ENCODE measurements at regions not wholly inside any gene's neighbourhood (a gene's known extent, or its start where the extent isn't known, plus 50 kb on each side); places are given as distances from the start of the nearest gene placed in this dataset.

DNA sequence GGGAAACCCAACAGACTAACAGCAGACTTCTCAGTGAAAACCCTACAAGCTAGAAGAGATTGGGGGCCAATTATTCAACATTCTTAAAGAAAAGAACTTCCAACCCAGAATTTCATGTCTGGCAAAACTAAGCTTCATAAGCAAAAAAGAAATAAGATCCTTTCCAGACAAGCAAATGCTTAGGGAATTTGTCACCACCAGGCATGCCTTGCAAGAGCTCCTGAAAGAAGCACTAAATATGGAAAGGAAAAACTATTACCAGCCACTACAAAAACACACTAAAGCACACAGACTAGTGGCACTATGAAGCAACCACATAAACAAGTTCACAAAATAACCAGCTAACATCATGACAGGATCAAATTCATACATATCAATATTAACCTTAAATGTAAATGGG lies 131.1 kb downstream of the OR2K2 start:
- no peaks in the 10 kb centered on the region for H3K36me3 Mint-ChIP-seq
- H3K4me1 Mint-ChIP-seq, result no peaks in the 10 kb centered on the region
- peaks cover 0 to 10% of the 10 kb centered on the region in 2 donors for H3K27me3 Mint-ChIP-seq
- H3K9me3 ChIP-seq, result no peaks in the 10 kb centered on the region
- no peaks in the 10 kb centered on the region for H3K4me1 ChIP-seq (ENCODE audit: control insufficient read depth in 1 of 2, extremely low read depth in 1 of 2, insufficient read depth in 2 of 2, low read length in 2 of 2)
- peaks cover 0 to 5% of the 10 kb centered on the region in 2 experiments for H3K27me3 ChIP-seq (replicated peaks in 1 of 2; ENCODE audit: control insufficient read depth in 2 of 2, extremely low read depth in 1 of 2, insufficient read depth in 2 of 2, low read length in 1 of 2)
- no peak overlapping the region for H3K27ac Mint-ChIP-seq
- POLR2A ChIA-PET, result no interaction called here
- DNase-seq, result no peak
- no peak overlapping the region for H3K27ac ChIP-seq (ENCODE audit: low read length)
- H3K4me3 Mint-ChIP-seq, result no peak overlapping the region
- H3K36me3 ChIP-seq (ENCODE audit: control insufficient read depth in 2 of 2, extremely low read depth in 1 of 2, insufficient read depth in 1 of 2, low read length in 1 of 2), result no peaks in the 10 kb centered on the region
- no peak for ATAC-seq (replicated peaks in 1 of 4)
- CTCF ChIA-PET, result no interaction called here
- no peak overlapping the region for H3K4me3 ChIP-seq (ENCODE audit: control insufficient read depth in 1 of 2, extremely low read depth in 1 of 2, low read length in 1 of 2)
- H3K9me3 Mint-ChIP-seq, result peaks cover 12 to 30% (median 29%) of the 10 kb centered on the region in 3 donors

DNA sequence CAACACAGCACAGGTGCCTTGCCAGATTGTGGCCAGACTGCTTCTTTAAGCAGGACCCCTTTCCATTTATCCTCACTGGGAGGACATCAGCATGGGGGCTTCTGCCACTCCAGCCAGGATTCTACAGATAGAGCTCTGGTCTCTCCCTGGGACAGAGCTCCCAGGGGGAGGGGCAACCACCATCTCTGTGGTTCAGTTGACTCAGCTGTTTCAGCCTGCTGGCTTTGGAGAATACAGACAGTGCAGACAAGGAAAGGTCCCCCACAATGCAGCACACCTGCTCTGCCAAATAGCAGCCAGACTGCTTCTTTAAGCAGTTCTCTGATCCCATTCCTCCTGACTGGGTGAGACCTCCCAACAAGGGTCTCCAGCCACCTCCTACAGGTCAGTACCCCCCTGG lies 132.8 kb downstream of the OR2K2 start:
- ChIA-PET POLR2A (no interaction called here), CTCF (no interaction called here)
- peaks cover 0 to 5% of the 10 kb centered on the region in 2 experiments for H3K27me3 ChIP-seq (replicated peaks in 1 of 2; ENCODE audit: control insufficient read depth in 2 of 2, extremely low read depth in 1 of 2, insufficient read depth in 2 of 2, low read length in 1 of 2)
- H3K4me3 ChIP-seq (ENCODE audit: control insufficient read depth in 1 of 2, extremely low read depth in 1 of 2, low read length in 1 of 2), result no peak overlapping the region
- Mint-ChIP-seq H3K27ac (no peak overlapping the region), H3K9me3 (peaks cover 7 to 18% (median 15%) of the 10 kb centered on the region in 3 donors), H3K4me3 (no peak overlapping the region), H3K27me3 (peaks cover 0 to 11% of the 10 kb centered on the region in 2 donors), H3K4me1 (no peaks in the 10 kb centered on the region), H3K36me3 (no peaks in the 10 kb centered on the region)
- DNase-seq (no peak), ATAC-seq (replicated peaks in 1 of 4) (no peak)
- H3K36me3 ChIP-seq (ENCODE audit: control insufficient read depth in 2 of 2, extremely low read depth in 1 of 2, insufficient read depth in 1 of 2, low read length in 1 of 2), result no peaks in the 10 kb centered on the region
- no peaks in the 10 kb centered on the region for H3K9me3 ChIP-seq
- H3K4me1 ChIP-seq (ENCODE audit: control insufficient read depth in 1 of 2, extremely low read depth in 1 of 2, insufficient read depth in 2 of 2, low read length in 2 of 2), result no peaks in the 10 kb centered on the region
- H3K27ac ChIP-seq (ENCODE audit: low read length), result no peak overlapping the region

DNA sequence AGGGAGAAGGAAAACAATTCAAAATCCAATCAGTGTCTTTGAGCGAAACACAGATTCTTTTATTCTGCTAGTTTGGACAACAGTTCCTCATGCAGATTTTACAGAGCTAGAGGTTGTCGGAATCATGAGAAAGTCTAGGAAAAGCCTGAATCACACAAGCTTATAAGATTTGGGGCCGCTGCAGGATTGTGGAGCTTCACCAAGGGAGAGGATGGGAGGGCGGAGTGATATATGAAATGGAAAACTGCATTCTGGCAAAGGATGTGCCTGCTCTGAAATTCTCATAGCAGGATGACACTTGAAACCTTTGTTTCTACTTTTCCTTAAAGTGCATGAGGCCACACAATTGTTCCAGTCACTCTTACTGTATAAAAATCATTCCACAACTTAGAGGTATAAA lies 134.3 kb downstream of the OR2K2 start:
- no peaks in the 10 kb centered on the region for H3K36me3 ChIP-seq (ENCODE audit: control insufficient read depth in 2 of 2, extremely low read depth in 1 of 2, insufficient read depth in 1 of 2, low read length in 1 of 2)
- POLR2A ChIA-PET, result no interaction called here
- ATAC-seq (replicated peaks in 1 of 4) (no peak), DNase-seq (no peak)
- no peaks in the 10 kb centered on the region for H3K4me1 ChIP-seq (ENCODE audit: control insufficient read depth in 1 of 2, extremely low read depth in 1 of 2, insufficient read depth in 2 of 2, low read length in 2 of 2)
- 94% methylated on average over 2 of the region's 4 CpGs for WGBS (ENCODE audit: insufficient coverage)
- H3K27me3 Mint-ChIP-seq, result peaks cover 0 to 11% of the 10 kb centered on the region in 2 donors
- H3K27ac ChIP-seq (ENCODE audit: low read length), result no peak overlapping the region
- H3K9me3 ChIP-seq, result no peaks in the 10 kb centered on the region
- H3K27ac Mint-ChIP-seq, result no peak overlapping the region
- H3K36me3 Mint-ChIP-seq, result no peaks in the 10 kb centered on the region
- H3K4me1 Mint-ChIP-seq, result no peaks in the 10 kb centered on the region
- CTCF ChIA-PET, result no interaction called here
- H3K27me3 ChIP-seq (replicated peaks in 1 of 2; ENCODE audit: control insufficient read depth in 2 of 2, extremely low read depth in 1 of 2, insufficient read depth in 2 of 2, low read length in 1 of 2), result peaks cover 0 to 5% of the 10 kb centered on the region in 2 experiments
- H3K4me3 ChIP-seq (ENCODE audit: control insufficient read depth in 1 of 2, extremely low read depth in 1 of 2, low read length in 1 of 2), result no peak overlapping the region
- no peak overlapping the region for H3K4me3 Mint-ChIP-seq
- H3K9me3 Mint-ChIP-seq, result peaks cover 7 to 18% (median 15%) of the 10 kb centered on the region in 3 donors

DNA sequence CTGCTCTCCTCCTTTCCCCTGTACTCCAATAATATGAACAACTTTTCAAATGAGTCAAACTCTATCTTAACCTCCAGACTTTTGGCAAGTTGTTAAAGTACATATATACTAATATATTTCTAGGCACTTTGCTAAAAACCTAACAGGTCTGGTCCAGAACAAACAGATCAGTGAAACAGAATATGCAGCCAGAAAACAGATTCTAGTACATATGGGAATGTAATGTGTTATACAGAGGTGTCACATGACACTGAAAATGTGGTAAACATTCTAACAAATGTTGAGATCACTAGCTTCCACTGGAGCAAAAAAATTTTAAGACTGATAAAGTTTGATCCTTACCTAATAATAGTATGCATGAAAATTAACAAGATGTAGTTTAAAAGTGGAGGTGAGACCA lies 136.9 kb downstream of the OR2K2 start:
- no peaks in the 10 kb centered on the region for H3K36me3 ChIP-seq (ENCODE audit: control insufficient read depth in 2 of 2, extremely low read depth in 1 of 2, insufficient read depth in 1 of 2, low read length in 1 of 2)
- ChIA-PET CTCF (no interaction called here), POLR2A (no interaction called here)
- Mint-ChIP-seq H3K9me3 (peaks cover 2 to 6% (median 3%) of the 10 kb centered on the region in 3 donors), H3K36me3 (no peaks in the 10 kb centered on the region), H3K4me1 (no peaks in the 10 kb centered on the region), H3K27me3 (peaks cover 0 to 11% of the 10 kb centered on the region in 2 donors), H3K27ac (no peak overlapping the region), H3K4me3 (no peak overlapping the region)
- no peaks in the 10 kb centered on the region for H3K4me1 ChIP-seq (ENCODE audit: control insufficient read depth in 1 of 2, extremely low read depth in 1 of 2, insufficient read depth in 2 of 2, low read length in 2 of 2)
- ATAC-seq (replicated peaks in 1 of 4) (no peak), DNase-seq (no peak)
- peaks cover 0 to 5% of the 10 kb centered on the region in 2 experiments for H3K27me3 ChIP-seq (replicated peaks in 1 of 2; ENCODE audit: control insufficient read depth in 2 of 2, extremely low read depth in 1 of 2, insufficient read depth in 2 of 2, low read length in 1 of 2)
- no peak overlapping the region for H3K4me3 ChIP-seq (ENCODE audit: control insufficient read depth in 1 of 2, extremely low read depth in 1 of 2, low read length in 1 of 2)
- H3K9me3 ChIP-seq, result no peaks in the 10 kb centered on the region
- no peak overlapping the region for H3K27ac ChIP-seq (ENCODE audit: low read length)

DNA sequence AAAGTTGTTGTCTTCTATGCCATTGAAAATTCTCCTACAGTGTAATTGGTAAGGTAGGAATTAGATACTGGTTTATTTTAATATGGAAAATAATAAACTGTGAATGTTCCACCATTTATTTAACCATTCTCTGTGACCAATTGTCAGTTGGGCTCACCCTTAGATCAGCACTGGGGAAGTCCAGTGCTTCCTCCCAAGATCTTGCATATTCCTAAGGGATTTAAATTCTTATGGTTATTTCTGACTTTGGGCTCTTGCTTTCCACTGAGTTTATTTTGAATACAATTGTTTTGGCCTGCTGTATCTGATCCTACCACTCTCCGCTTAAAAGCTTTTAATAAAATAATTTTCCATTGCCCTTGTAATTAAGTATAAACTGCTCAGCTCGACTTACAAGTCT lies 137.4 kb downstream of the OR2K2 start:
- no peak overlapping the region for H3K27ac ChIP-seq (ENCODE audit: low read length)
- DNase-seq (no peak), ATAC-seq (replicated peaks in 1 of 4) (no peak)
- Mint-ChIP-seq H3K27ac (no peak overlapping the region), H3K27me3 (peaks cover 2 to 11% of the 10 kb centered on the region in 2 donors), H3K36me3 (no peaks in the 10 kb centered on the region), H3K4me1 (no peaks in the 10 kb centered on the region), H3K4me3 (no peak overlapping the region), H3K9me3 (peaks cover 0 to 4% (median 0%) of the 10 kb centered on the region in 3 donors)
- H3K27me3 ChIP-seq (replicated peaks in 1 of 2; ENCODE audit: control insufficient read depth in 2 of 2, extremely low read depth in 1 of 2, insufficient read depth in 2 of 2, low read length in 1 of 2), result peaks cover 0 to 5% of the 10 kb centered on the region in 2 experiments
- no peak overlapping the region for H3K4me3 ChIP-seq (ENCODE audit: control insufficient read depth in 1 of 2, extremely low read depth in 1 of 2, low read length in 1 of 2)
- H3K36me3 ChIP-seq (ENCODE audit: control insufficient read depth in 2 of 2, extremely low read depth in 1 of 2, insufficient read depth in 1 of 2, low read length in 1 of 2), result no peaks in the 10 kb centered on the region
- WGBS (ENCODE audit: insufficient coverage), result 80% methylated on average over 1 of the region's 2 CpGs
- no peaks in the 10 kb centered on the region for H3K4me1 ChIP-seq (ENCODE audit: control insufficient read depth in 1 of 2, extremely low read depth in 1 of 2, insufficient read depth in 2 of 2, low read length in 2 of 2)
- POLR2A ChIA-PET, result no interaction called here
- no peaks in the 10 kb centered on the region for H3K9me3 ChIP-seq
- CTCF ChIA-PET, result no interaction called here

DNA sequence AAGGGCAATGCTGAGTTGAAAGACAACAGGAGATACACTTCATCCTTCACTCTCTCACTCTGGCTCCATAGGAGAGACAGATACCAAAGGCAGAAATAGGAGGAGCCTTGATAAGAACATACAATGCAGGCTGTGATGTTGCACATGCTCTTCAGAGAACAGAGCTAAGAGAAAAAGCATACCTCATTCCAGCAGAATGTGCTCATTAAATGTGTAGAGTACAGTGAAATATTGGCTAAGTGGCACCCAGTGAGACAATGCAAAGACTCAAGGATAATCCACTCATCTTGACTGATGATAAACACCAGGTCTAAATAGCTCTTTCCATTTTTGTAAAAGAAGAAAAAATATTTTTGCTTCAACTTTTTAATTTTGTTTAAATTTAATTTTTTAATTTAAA lies 139.7 kb downstream of the OR2K2 start:
- Mint-ChIP-seq H3K4me3 (no peak overlapping the region), H3K27me3 (peaks cover 2 to 7% of the 10 kb centered on the region in 2 donors), H3K27ac (no peak overlapping the region), H3K36me3 (no peaks in the 10 kb centered on the region), H3K4me1 (no peaks in the 10 kb centered on the region), H3K9me3 (peaks cover 0 to under 1% (median 0%) of the 10 kb centered on the region in 3 donors)
- no peaks in the 10 kb centered on the region for H3K27me3 ChIP-seq (replicated peaks in 1 of 2; ENCODE audit: control insufficient read depth in 2 of 2, extremely low read depth in 1 of 2, insufficient read depth in 2 of 2, low read length in 1 of 2)
- H3K36me3 ChIP-seq (ENCODE audit: control insufficient read depth in 2 of 2, extremely low read depth in 1 of 2, insufficient read depth in 1 of 2, low read length in 1 of 2), result no peaks in the 10 kb centered on the region
- no peaks in the 10 kb centered on the region for H3K4me1 ChIP-seq (ENCODE audit: control insufficient read depth in 1 of 2, extremely low read depth in 1 of 2, insufficient read depth in 2 of 2, low read length in 2 of 2)
- H3K9me3 ChIP-seq, result no peaks in the 10 kb centered on the region
- CTCF ChIA-PET, result no interaction called here
- DNase-seq (no peak), ATAC-seq (replicated peaks in 1 of 4) (no peak)
- H3K4me3 ChIP-seq (ENCODE audit: control insufficient read depth in 1 of 2, extremely low read depth in 1 of 2, low read length in 1 of 2), result no peak overlapping the region
- no peak overlapping the region for H3K27ac ChIP-seq (ENCODE audit: low read length)
- POLR2A ChIA-PET, result no interaction called here

DNA sequence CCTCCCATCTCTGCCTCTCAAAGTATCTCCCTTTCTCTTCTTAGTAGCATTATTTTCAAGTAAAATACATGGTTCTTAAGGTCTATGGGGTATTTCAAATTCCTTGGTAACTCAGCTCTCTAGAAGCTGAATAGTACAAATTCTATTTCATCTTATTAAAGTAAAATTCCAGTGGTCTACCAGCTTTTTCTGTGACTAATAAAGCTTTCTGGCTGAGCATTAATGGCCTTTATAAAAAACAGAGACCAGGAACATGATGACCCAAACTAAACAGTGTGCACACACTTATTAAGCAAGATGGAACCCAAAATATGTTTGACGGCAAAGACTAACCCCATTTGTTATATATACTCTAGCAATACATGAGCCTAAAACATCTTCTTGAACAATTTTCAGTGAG lies 142.6 kb downstream of the OR2K2 start:
- Mint-ChIP-seq H3K27ac (no peak overlapping the region), H3K27me3 (peaks cover 2 to 4% of the 10 kb centered on the region in 2 donors), H3K36me3 (no peaks in the 10 kb centered on the region), H3K4me1 (no peaks in the 10 kb centered on the region), H3K4me3 (no peak overlapping the region), H3K9me3 (peaks cover 9 to 14% (median 10%) of the 10 kb centered on the region in 3 donors)
- POLR2A ChIA-PET, result interaction anchor here in 1 of 2 donors (0.5 kb wide), 1 partner anchor 61 kb away, joined by 5 read pairs; no protein-coding TSS in a partner anchor
- no CpG with 5 or more reads among the region's 1 CpG for WGBS (ENCODE audit: insufficient coverage)
- DNase-seq (no peak), ATAC-seq (replicated peaks in 1 of 4) (no peak)
- H3K27ac ChIP-seq (ENCODE audit: low read length), result no peak overlapping the region
- H3K36me3 ChIP-seq (ENCODE audit: control insufficient read depth in 2 of 2, extremely low read depth in 1 of 2, insufficient read depth in 1 of 2, low read length in 1 of 2), result no peaks in the 10 kb centered on the region
- no peaks in the 10 kb centered on the region for H3K27me3 ChIP-seq (replicated peaks in 1 of 2; ENCODE audit: control insufficient read depth in 2 of 2, extremely low read depth in 1 of 2, insufficient read depth in 2 of 2, low read length in 1 of 2)
- H3K9me3 ChIP-seq, result no peaks in the 10 kb centered on the region
- H3K4me1 ChIP-seq (ENCODE audit: control insufficient read depth in 1 of 2, extremely low read depth in 1 of 2, insufficient read depth in 2 of 2, low read length in 2 of 2), result no peaks in the 10 kb centered on the region
- H3K4me3 ChIP-seq (ENCODE audit: control insufficient read depth in 1 of 2, extremely low read depth in 1 of 2, low read length in 1 of 2), result no peak overlapping the region
- CTCF ChIA-PET, result no interaction called here
